GM18511 (cell line): ENCODE measurements at regions not wholly inside any gene's neighbourhood (a gene's known extent, or its start where the extent isn't known, plus 50 kb on each side); places are given as distances from the start of the nearest gene placed in this dataset.

Experiments
- ATAC-seq: cut with Tn5 transposase; IDR thresholded peaks from one replicate; pipeline ENCODE4 v1.9.1; 2021; ENCODE audit warnings: mild to moderate bottlenecking, moderate library complexity; ENCODE audit not compliant: unreplicated experiment

DNA sequence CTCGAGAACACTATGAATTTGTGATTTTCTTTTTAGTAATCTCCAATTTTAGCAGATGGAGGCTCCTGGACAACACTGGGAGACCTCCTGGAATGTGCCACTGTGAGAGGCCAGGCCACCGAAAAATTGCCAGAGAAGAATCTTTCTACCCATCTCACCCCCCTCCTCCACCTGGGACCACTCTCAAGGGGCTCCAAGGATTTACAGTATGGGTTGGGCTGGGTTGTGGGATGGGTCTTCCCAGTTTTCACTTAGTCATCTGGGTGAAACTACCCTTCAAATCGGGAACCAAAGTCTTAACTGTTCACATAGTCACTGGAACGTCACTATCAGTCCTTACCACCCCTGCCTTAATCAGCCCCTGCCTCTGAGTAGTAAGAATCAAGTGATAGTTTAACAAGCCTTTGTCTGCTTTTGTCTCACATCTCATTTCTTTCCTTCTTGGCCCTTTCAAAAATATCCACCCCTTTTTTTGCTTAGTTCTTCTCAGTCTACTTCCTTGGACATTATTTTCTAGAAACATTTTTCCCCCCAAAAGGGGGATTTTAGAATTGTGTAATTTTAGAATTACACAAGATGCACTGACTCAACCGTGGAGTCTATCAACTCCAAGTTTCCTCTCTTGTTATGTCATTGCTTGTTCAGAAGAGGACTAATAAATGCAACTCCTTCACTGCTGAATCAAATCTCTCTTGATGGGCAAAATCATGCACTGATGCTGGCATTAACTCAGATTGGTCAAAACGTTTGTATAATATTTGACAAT is 148.2 kb upstream of the MOCS1 start:
- no peak for ATAC-seq

DNA sequence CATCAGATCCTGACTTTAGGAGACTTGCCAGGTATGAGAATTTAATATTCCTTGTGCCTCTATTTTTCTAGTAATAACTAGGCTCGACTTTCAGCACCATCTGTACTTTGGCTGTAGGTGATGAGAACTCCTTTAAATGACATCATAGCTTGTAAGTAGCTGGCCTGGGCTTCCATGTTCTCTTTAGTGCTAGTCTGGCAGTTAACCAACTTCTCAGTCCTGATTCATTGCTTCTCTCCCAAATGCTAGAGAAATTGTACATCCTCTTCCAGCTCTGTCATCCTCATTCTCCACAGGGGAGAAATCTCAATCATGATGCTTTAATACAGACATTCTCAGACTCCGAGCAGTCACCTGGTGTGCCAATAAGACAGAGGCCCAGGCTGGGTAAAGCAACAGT is 143.5 kb upstream of the MOCS1 start:
- no peak for ATAC-seq

DNA sequence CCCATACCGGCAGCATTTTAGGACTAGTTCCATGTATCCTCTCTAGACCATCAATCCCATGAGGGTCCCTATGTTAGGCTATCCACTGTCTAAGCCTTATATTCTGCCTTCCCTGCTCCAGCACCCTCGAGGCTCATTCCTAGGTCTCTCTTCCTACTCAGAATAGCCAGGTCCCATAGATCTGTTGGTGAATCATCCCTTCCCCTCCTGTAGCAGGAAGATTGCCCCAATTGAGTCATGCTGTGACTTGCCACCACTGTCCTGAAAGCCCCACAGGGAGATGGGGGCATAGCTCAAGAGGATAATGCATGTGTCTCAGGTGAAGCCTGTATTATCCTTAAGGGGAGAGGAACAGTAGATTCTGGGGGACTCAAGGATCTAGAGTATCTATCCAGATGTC is 143.1 kb upstream of the MOCS1 start:
- ATAC-seq: no peak

DNA sequence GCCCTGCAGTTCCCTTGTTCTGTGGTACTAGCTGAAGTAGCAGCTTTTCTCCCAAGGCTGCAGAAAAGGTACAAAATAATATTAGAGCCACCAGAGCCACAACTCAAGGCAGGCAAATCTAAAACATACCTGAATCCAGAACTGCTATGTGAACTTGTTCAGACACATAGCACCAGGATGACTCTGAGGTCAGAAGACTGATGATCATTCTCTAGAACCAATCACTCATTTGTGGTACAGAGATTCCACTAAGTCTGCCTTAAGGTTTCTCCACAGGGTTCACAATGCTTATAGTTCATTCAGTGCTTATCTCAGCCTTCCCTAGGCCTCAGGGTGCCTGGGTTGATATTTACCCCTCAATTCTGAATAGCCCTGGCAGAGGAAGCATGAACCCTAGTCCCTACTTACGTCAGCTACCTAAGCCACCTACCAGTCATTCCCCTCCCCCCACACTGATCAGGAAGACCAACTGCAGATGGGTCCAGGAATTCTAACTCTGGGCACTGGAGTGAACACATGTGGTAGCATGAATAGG is 140.9 kb upstream of the MOCS1 start:
- ATAC-seq: no peak

DNA sequence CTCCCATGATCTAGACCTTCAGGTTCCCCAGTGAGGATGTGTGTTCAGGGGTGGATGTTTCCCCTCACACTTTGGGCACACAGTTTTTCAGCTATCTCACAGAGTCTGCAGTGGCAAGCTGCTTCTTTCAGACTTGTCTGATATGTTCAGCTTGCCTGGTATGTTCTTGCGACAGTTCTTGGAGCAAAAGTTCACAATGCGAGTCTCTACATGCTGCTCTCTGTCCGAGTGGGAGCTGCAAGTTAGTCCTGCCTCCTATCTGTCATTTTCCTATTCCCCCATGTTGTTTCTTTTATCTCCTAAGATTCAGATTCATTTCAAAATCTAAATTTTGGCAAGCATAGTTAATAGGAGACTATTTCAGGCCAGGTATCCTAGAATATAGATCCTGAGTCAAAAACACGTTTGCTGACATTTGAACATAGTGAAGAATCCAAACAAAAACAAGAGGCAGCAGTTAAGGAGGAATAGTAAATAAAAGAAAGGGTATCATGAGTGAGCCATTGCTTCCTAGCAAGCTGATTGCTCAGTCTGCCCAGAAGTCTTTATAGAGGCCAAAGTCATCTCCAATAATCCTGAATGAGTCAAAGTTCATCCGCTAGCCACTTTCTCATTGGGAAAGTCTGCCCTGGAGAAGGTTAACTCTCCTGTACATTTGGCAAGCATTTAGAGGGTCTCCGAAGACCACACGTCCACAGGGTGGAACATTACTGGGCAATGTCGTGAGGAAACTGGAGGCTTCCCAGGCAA is 140.2 kb upstream of the MOCS1 start:
- ATAC-seq: no peak

DNA sequence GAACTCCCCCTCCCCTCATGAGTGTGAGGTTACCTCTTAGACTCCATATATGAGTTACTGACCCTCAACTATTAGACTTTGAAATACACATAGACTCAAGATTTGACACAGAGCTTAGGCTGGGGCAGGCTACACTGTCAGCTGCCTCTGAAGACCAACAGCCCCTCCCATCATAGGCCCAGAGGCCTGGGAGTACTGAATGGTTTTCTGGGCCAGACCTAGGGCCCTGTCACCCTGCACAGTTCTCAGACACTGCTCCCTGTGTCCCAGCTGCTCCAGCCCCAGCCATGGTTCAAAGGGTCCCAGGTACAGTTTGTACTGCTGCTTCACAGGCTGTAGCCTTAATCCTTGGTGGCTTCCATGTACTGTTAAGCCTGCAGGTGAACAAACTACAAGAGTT is 132.1 kb upstream of the MOCS1 start:
- ATAC-seq: no peak

DNA sequence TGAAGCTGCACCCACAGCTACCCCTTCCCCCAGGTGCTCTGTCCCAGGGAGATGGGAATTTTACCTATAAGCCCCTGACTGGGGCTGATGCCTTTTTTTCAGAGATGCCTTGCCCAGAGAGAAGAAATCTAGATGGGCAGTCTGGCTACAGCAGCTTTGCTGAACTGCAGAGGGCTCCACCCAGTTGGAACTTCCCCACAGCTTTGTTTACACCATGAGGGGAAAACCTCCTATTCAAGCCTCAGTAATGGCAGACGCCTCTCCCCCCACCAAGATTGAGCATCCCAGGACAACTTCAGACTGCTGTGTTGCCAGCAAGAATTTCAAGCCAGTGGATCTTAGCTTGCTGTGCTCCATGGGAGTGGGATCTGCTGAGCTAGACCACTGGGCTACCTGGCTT is 122.6 kb upstream of the MOCS1 start:
- ATAC-seq: no peak

DNA sequence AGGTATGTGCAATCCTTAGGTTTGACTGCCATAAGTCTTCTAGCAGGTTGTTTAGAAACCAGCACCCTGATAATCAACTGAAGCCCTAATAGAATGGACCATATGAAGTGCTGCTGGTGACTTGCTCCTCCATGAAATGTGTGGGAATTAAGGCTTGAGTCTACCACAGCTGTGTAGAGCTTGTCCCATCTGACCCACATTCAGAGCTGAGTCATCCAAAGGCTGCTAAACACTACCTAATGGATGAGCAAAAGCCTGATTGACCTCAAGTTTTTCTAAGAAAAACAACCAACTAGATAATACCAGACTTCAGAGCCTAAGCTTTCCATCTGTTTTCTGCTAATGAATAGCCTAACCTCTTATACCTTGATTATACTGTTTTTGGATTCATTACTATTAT is 120.3 kb upstream of the MOCS1 start:
- no peak for ATAC-seq

DNA sequence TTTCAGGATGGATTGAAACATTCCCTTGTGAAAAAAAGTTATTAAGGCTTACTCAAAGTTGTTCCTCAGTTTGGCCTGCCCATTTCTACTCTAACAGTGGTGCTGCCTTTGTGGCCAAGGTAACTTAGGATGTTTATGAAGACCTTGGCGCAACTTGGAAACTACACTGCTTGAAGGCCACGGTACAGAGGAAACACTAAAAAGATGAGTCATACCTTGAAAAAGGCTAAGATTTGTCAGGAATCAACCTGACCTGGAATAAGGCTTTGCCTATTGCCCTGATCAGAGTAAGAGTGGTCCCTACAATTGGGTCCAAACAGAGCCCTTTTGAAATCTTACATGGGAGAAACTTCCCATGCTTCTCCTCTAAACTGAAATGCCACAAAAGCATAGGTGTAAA is 119.9 kb upstream of the MOCS1 start:
- ATAC-seq: no peak

DNA sequence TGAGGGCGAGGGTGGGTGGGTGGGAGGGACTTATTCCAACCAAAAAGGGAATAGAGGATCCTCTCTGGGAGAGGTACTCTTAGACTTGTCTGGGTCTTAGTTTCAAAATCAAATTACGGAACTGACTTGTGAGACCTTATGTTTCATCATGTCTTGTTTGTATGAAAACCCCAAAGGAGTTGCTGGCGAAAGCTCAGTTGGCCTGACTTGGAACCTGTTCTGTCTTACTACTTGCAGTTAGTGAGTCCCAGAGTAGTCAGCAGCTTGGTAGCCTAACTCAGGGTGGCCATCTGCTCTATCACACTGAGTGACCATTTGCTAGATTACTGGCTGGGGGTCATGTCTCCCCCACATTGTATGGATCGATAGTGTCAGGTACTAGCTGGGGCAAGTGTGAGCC is 114.9 kb upstream of the MOCS1 start:
- no peak for ATAC-seq

DNA sequence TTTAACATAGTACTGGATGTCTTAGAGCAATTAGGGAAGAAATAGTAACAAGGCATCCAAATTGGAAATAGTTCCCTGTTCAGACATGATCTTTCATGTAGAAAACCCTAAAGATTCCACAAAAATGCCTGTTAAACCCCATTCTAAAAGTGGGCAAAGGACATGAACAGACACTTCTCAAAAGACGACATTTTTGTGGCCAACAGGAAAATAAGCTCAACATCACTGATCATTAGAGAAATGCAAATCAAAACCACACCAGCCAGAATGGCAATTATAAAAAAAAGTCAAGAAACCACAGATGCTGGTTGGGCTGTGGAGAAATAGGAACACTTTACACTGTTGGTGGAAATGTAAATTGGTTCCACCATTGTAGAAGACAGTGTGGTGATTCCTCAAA is 109.9 kb upstream of the MOCS1 start:
- no peak for ATAC-seq

DNA sequence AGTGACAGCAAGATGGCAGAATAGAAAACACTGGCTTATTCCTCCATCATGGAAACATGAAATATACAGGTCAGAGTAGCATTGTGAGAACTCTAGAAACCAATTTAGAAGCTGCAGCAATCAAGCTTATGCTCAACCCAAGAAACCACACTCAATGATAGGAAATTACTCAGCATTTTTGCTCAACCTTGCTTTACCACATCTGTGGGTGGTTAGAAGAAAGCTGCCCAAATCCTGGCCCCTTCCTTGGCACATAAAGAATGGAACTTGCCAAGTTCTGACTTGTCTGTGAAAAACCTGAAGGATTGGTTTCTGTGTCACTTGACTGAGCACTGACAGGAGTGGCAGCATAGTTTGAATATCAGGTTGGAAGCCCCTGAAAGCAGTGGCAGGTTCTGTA is 108.0 kb upstream of the MOCS1 start:
- no peak for ATAC-seq

DNA sequence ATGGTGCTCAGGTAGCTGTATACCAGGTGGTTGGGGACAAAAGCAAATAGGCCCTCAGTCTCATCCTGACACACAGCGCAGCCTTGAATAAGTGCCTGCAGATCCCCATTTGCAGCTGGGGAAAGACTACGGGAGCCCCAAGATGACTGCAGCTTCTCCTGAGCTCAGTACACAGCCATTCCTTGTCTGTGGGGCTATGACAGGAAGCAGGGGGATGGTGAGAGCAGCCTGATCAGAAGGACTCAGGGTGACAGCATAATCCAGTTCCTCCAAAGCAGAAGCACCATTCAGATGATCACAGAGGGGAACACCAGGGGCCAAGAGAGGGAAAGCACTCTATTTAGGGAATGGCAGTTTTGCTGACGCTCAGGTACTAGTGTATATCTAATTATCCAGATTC is 104.8 kb upstream of the MOCS1 start:
- ATAC-seq: no peak

DNA sequence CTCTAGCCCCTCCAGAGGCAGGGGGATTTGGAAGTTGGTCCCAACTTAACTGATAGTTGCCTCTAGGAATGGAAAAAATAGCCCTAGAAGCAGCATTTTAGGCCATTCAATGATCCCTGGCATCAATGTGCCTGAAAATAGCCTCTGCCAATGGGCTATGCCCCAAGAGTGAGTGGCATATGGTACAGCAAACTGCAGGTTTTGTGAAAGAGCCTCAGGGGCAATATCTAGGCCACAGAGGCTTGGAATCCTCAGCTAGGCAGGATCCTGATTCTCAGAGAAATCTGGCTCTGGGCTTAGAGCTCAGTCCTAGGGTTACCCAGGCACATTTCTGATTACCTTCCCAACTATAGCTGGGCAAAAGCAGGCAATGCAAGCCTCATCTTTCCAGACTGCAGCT is 104.4 kb upstream of the MOCS1 start:
- ATAC-seq: no peak

DNA sequence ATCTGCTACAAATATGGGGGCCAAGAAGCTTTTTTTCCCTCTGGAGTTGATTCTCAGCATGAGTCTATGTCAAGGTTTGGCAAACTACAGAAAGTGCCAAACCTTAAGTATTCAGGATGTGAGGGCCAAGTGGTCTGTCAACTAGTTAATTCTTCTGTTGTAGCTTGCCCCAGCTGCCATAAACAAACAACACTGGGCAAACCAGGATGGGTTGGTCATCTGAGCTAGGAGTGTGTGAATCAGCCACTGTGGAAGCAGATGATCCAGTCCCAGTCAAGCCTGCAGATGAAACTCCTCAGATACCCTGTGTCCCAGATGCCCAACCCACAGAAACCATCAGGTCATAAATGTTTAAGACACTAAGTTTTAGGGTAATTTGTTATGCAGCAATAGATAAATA is 103.0 kb upstream of the MOCS1 start:
- no peak for ATAC-seq

DNA sequence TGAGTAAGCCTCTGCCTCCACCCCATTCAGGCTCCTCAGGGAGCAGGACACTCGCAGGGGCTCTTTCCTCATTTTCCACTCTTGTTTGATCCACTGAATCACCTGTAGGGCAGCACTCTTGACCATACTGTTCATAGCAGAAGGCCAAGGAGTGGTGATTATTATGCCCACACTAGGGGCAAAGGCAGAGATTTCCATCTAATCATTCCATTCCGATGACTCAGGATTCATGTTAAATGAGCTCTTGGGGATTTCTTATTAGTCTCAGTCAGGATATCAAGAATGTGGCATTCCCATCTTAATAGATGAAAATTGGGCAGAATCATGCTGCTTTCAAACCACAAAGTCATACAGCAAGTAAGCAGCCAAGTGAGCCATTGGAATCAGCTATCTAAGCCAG is 101.9 kb upstream of the MOCS1 start:
- no peak for ATAC-seq

DNA sequence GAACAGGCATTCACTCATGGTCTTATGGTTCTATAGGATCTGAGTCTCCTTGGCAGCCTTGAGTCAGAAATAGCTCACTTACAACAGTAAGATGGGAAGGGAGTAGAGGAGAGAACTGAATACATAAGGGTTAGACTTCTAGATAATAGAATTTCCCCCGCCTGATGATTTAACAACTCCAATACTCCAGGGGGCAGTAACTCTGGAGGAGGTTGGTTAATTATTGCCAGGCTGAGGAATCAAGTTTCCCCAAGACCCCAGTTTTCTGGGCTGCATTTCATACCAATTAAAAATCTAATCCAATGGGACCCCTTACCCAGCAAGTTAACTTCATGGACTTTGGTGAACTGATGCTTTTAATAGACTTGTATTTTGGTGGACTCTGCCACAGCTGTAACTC is 94.2 kb upstream of the MOCS1 start:
- no peak for ATAC-seq

DNA sequence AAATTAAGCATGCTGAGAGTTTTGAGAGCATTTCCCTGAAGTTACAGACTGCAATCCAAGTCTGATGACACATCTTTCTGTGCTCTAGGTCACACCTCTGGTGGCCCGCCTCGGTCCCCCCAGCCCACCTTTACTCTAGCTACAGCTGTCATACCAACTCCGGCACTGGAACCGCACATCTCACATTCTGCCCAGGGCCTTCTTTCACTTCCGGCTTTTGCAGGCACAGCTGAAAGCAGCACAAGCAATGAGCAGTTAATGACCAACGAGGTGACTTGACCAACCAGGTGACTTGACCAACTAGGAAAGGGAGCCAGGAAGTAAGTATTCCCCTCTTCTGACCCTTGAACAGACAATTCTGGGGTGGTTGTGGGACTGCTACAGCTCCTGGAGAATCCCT is 88.6 kb upstream of the MOCS1 start:
- no peak for ATAC-seq

DNA sequence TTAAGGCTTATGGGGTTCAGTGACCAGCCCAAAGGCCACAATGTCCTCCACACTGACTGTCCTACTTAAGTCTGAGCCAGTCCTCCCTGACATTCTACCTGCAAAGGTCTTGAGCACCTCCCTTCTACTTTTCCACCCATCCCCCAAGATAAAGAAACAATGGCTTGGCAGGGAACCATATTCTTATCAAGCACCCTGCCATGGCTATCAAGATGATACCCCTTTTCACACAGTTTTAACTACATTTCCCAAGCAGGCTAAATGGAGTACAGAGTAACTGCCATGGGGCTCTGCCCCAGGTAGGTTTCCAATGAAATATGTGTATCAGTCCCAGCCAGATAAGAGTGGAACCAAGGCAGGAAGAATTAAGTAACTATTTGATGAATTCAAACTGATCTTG is 85.9 kb upstream of the MOCS1 start:
- no peak for ATAC-seq

DNA sequence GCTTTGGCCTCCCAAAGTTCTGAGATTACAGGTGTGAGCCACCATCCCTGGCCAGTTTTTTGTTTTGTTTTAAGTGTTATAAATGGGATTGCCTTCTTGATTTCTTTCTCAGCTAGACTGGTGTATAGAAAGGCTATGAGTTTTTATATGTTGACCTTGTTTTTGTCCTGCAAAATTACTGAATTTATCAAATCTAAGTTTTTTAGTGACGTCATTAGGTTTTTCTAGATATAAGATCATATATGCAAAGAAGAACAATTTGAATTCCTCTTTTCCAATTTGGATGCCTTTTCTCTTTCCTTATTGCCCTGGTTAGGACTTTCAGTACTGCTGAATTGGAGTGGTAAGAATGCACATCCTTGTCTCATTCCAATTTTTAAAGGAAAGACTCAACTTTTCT is 81.3 kb upstream of the MOCS1 start:
- no peak for ATAC-seq

DNA sequence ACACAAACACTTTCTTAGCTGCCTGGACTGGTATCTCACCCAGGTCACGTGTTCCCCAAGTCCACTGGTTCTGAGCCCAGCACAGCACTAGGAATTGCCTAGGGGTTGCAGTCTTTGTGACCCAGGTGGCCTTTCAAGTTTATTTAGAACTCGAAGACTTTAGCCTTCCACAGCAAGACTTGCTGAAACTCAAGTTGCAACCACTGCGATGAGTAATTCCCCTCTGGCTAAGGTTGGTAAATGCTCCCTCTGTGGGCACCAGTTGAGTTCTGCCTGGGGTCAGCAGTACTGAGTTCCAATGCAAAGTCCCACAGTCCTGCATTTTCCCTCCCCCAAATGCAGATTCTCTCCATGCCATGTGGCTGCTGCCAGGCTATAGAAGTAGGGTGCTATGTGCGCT is 77.6 kb upstream of the MOCS1 start:
- no peak for ATAC-seq

DNA sequence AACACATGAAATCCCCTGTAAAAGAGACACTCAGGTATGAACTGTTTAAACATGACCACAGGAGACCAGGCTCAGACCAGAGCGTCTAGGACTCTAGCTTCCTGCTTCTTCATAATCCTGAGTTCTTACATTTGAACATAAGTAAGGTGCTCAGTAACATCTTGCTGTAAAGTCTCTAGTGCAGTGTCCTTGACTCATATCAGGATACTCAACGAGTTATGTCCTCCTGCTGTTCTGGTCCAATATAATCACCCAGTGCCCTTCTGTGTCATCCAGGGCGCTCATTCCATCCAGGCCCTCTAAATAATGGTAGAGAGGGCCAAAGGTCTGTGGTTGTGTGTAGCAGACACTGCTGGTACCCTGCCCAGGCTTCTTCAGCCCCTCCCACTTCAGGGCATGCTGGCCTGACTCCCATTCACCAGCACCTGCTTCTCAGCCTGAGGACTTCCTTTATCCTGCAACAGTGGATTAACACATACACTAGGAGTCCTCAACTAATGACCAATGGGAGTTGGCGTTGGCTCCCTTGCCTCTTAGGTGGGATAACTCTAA is 66.8 kb upstream of the MOCS1 start:
- no peak for ATAC-seq
